ENCODE measurements at regions not wholly inside any gene's neighbourhood (a gene's known extent, or its start where the extent isn't known, plus 50 kb on each side); places are given as distances from the start of the nearest gene placed in this dataset.

- intact Hi-C loops (cut with DNase I) = no loop called here
- H3K4me3 ChIP-seq (ENCODE audit: low read length) = no peak overlapping the region
- H3K4me1 ChIP-seq (ENCODE audit: control insufficient read depth, insufficient read depth, low read length) = no peaks in the 10 kb centered on the region
- ATAC-seq = no peak
- H3K27ac ChIP-seq (ENCODE audit: low read length) = no peak overlapping the region
- no peak for DNase-seq
- H3K9me3 ChIP-seq (ENCODE audit: control insufficient read depth, low read length) = no peaks in the 10 kb centered on the region
- no peaks in the 10 kb centered on the region for H3K27me3 ChIP-seq (ENCODE audit: control insufficient read depth, insufficient read depth)
Measured at GRCh38 chr9:73459817-73460216, 308.2 kb downstream of the ANXA1 start.

DNA sequence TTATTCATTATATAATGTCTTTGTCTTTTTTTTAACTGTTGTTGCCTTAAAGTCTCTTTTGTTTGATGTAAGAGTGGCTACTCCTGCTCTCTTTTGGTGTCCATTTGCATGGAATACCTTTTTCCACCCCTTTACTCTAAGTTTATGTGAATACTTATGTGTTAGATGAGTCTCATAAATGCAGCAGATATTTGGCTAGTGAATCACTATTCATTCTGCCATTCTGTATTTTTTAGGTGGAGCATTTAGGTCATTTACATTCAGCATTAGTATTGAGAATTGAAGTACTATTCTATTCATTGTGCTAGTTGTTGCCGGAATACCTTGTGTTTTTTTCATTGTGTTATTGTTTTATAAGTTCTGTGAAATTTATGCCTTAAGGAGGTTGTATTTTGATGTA lies 317.1 kb downstream of the ANXA1 start:
- 93% methylated on average over 1 of the region's 1 CpG for WGBS
- no peaks in the 10 kb centered on the region for H3K9me3 ChIP-seq (ENCODE audit: control insufficient read depth, low read length)

DNA sequence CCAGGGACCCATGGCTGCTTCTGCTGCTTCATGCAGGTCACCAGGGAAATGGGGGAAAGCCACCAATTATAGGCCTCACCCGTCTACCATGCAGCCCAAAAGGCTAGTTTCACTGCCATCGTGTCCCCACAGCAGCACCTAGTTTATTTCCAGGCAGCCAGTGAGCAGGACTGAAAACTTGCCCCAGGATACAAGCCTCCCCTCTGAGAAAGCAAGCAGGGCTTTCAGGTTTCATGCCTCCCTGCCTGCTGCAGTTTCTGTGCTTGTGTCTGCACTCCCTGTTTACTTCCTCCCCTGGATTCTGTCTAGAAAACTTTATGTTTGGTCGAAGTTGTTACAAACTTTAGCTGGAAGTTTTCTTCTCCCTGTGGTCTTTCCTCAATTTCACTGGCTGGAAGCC lies 319.1 kb downstream of the ANXA1 start:
- Histone ChIP-seq H3K4me1 (ENCODE audit: control insufficient read depth, insufficient read depth, low read length) (no peaks in the 10 kb centered on the region), H3K9me3 (ENCODE audit: control insufficient read depth, low read length) (no peaks in the 10 kb centered on the region), H3K4me3 (ENCODE audit: low read length) (no peak overlapping the region), H3K27me3 (ENCODE audit: control insufficient read depth, insufficient read depth) (no peaks in the 10 kb centered on the region), H3K27ac (ENCODE audit: low read length) (no peak overlapping the region)
- WGBS = 71% methylated on average over 3 of the region's 3 CpGs
- intact Hi-C loops (cut with DNase I) = no loop called here
- ATAC-seq = no peak
- no peak for DNase-seq

More for the DNA sequence above, 317.1 kb downstream of the ANXA1 start:
- ATAC-seq = no peak
- Histone ChIP-seq H3K4me1 (ENCODE audit: control insufficient read depth, insufficient read depth, low read length) (no peaks in the 10 kb centered on the region), H3K27ac (ENCODE audit: low read length) (no peak overlapping the region), H3K4me3 (ENCODE audit: low read length) (no peak overlapping the region), H3K27me3 (ENCODE audit: control insufficient read depth, insufficient read depth) (no peaks in the 10 kb centered on the region)
- DNase-seq = no peak
- intact Hi-C loops (cut with DNase I) = no loop called here

- Histone ChIP-seq H3K27ac (ENCODE audit: low read length) (no peak overlapping the region), H3K4me3 (ENCODE audit: low read length) (no peak overlapping the region), H3K4me1 (ENCODE audit: control insufficient read depth, insufficient read depth, low read length) (no peaks in the 10 kb centered on the region), H3K9me3 (ENCODE audit: control insufficient read depth, low read length) (no peaks in the 10 kb centered on the region), H3K27me3 (ENCODE audit: control insufficient read depth, insufficient read depth) (no peaks in the 10 kb centered on the region)
- intact Hi-C loops (cut with DNase I) = no loop called here
- 81% methylated on average over 14 of the region's 14 CpGs for WGBS
- no peak for DNase-seq
- no peak for ATAC-seq
Measured at GRCh38 chr9:73474002-73474600, 322.4 kb downstream of the ANXA1 start.

DNA sequence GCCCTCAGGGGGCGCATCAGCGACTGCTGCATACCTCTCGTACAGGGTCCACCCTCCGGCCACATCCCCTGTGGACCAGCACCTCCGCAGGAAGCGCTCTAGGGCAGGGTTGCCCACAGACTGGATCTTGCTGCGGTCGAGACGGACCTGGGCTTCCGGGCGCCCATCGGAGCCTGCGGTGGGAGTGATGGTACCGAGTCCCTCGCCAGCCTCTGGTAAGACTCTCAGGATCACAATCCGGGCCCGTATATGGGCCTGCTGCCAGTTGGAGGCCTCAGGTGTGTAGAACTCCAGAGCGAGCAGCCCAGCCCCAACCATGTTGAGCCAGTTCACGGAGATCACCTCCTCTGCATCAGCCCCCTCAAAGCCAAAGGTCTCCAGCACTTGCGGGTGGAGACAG lies 323.0 kb downstream of the ANXA1 start:
- H3K9me3 ChIP-seq (ENCODE audit: control insufficient read depth, low read length) = no peaks in the 10 kb centered on the region
- no peak overlapping the region for H3K27ac ChIP-seq (ENCODE audit: low read length)
- H3K4me3 ChIP-seq (ENCODE audit: low read length) = no peak overlapping the region
- intact Hi-C loops (cut with DNase I) = no loop called here
- no peaks in the 10 kb centered on the region for H3K27me3 ChIP-seq (ENCODE audit: control insufficient read depth, insufficient read depth)
- no peaks in the 10 kb centered on the region for H3K4me1 ChIP-seq (ENCODE audit: control insufficient read depth, insufficient read depth, low read length)
- DNase-seq (peak in 1 of 3 donors; percentile 36), ATAC-seq (peak in 1 of 2 donors; percentile 19)
- 91% methylated on average over 20 of the region's 20 CpGs for WGBS

DNA sequence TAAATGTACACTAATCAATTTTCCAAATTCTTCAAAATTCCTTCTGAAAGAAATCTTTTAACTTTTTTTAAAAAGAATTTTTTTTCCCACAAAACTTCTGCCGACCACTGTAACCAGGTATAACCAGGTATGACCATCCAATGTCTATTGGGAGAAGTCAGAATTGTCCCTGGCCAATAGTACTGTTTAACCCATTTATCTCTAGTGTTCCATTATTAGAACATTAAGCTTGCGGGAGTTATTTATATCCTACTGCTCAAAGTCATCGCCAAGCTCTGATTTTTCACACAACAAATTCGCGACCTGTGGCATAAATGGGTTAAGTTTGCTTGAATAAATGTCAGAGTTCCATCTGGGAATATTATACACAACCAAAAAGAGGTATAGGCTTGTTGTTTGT lies 343.2 kb downstream of the ANXA1 start:
- intact Hi-C loops (cut with DNase I) = no loop called here
- Histone ChIP-seq H3K9me3 (ENCODE audit: control insufficient read depth, low read length) (no peaks in the 10 kb centered on the region), H3K27me3 (ENCODE audit: control insufficient read depth, insufficient read depth) (no peaks in the 10 kb centered on the region), H3K4me1 (ENCODE audit: control insufficient read depth, insufficient read depth, low read length) (no peaks in the 10 kb centered on the region), H3K27ac (ENCODE audit: low read length) (no peak overlapping the region), H3K4me3 (ENCODE audit: low read length) (no peak overlapping the region)
- 73% methylated on average over 5 of the region's 5 CpGs for WGBS
- no peak for ATAC-seq
- DNase-seq = no peak

GRCh38 chr9:73497796-73498195 lies 346.1 kb downstream of the ANXA1 start:
- WGBS = 49% methylated on average over 2 of the region's 2 CpGs
- intact Hi-C loops (cut with DNase I) = no loop called here
- H3K4me3 ChIP-seq (ENCODE audit: low read length) = no peak overlapping the region
- H3K27me3 ChIP-seq (ENCODE audit: control insufficient read depth, insufficient read depth) = no peaks in the 10 kb centered on the region
- H3K9me3 ChIP-seq (ENCODE audit: control insufficient read depth, low read length) = no peaks in the 10 kb centered on the region
- no peaks in the 10 kb centered on the region for H3K4me1 ChIP-seq (ENCODE audit: control insufficient read depth, insufficient read depth, low read length)
- ATAC-seq (no peak), DNase-seq (no peak)
- no peak overlapping the region for H3K27ac ChIP-seq (ENCODE audit: low read length)

- intact Hi-C loops (cut with DNase I) = no loop called here
Measured at GRCh38 chr9:73515216-73515615, 363.6 kb downstream of the ANXA1 start.

DNA sequence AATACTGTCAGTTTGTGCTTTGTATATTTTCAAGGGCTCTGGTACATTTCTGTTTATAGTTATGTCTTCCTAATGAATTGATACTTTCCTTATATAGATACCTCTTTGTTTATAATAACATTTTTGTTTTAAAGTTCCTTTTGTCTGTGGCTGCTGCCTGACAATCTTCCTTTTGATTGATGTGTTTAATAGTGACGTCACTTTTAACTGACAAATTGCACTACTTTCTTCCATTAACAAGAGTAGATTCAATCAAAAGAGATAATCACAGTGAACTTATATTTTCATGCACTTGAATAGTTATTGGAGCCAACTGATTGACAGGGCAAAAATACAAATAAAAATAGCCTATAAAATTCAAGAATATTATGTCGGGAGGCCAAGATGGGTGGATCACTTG lies 371.7 kb downstream of the ANXA1 start:
- H3K9me3 ChIP-seq (ENCODE audit: control insufficient read depth, low read length) = no peaks in the 10 kb centered on the region
- no peak overlapping the region for H3K27ac ChIP-seq (ENCODE audit: low read length)
- H3K27me3 ChIP-seq (ENCODE audit: control insufficient read depth, insufficient read depth) = no peaks in the 10 kb centered on the region
- no peak for DNase-seq
- intact Hi-C loops (cut with DNase I) = no loop called here
- no peak overlapping the region for H3K4me3 ChIP-seq (ENCODE audit: low read length)
- ATAC-seq = no peak
- WGBS = 81% methylated on average over 2 of the region's 2 CpGs
- no peaks in the 10 kb centered on the region for H3K4me1 ChIP-seq (ENCODE audit: control insufficient read depth, insufficient read depth, low read length)

More at GRCh38 chr9:73515216-73515615, 363.6 kb downstream of the ANXA1 start:
- no peaks in the 10 kb centered on the region for H3K4me1 ChIP-seq (ENCODE audit: control insufficient read depth, insufficient read depth, low read length)
- H3K27me3 ChIP-seq (ENCODE audit: control insufficient read depth, insufficient read depth) = no peaks in the 10 kb centered on the region
- ATAC-seq (no peak), DNase-seq (no peak)
- H3K27ac ChIP-seq (ENCODE audit: low read length) = no peak overlapping the region
- 46% methylated on average over 4 of the region's 4 CpGs for WGBS
- no peaks in the 10 kb centered on the region for H3K9me3 ChIP-seq (ENCODE audit: control insufficient read depth, low read length)
- H3K4me3 ChIP-seq (ENCODE audit: low read length) = no peak overlapping the region

GRCh38 chr9:73525350-73525749 lies 373.7 kb downstream of the ANXA1 start:
- Histone ChIP-seq H3K4me3 (ENCODE audit: low read length) (no peak overlapping the region), H3K27me3 (ENCODE audit: control insufficient read depth, insufficient read depth) (no peaks in the 10 kb centered on the region), H3K27ac (ENCODE audit: low read length) (no peak overlapping the region), H3K9me3 (ENCODE audit: control insufficient read depth, low read length) (no peaks in the 10 kb centered on the region), H3K4me1 (ENCODE audit: control insufficient read depth, insufficient read depth, low read length) (no peaks in the 10 kb centered on the region)
- ATAC-seq = no peak
- no peak for DNase-seq
- intact Hi-C loops (cut with DNase I) = no loop called here
- WGBS = 80% methylated on average over 1 of the region's 1 CpG

- H3K4me1 ChIP-seq (ENCODE audit: control insufficient read depth, insufficient read depth, low read length) = no peaks in the 10 kb centered on the region
- no peaks in the 10 kb centered on the region for H3K9me3 ChIP-seq (ENCODE audit: control insufficient read depth, low read length)
- H3K27ac ChIP-seq (ENCODE audit: low read length) = no peak overlapping the region
- 67% methylated on average over 1 of the region's 1 CpG for WGBS
- no peak overlapping the region for H3K4me3 ChIP-seq (ENCODE audit: low read length)
- intact Hi-C loops (cut with DNase I) = no loop called here
- H3K27me3 ChIP-seq (ENCODE audit: control insufficient read depth, insufficient read depth) = no peaks in the 10 kb centered on the region
- ATAC-seq (no peak), DNase-seq (no peak)
Measured at GRCh38 chr9:73527521-73527920, 375.9 kb downstream of the ANXA1 start.

- no peak for ATAC-seq
- H3K4me1 ChIP-seq (ENCODE audit: control insufficient read depth, insufficient read depth, low read length) = no peaks in the 10 kb centered on the region
- 86% methylated on average over 4 of the region's 4 CpGs for WGBS
- H3K4me3 ChIP-seq (ENCODE audit: low read length) = no peak overlapping the region
- no peaks in the 10 kb centered on the region for H3K9me3 ChIP-seq (ENCODE audit: control insufficient read depth, low read length)
- no peak overlapping the region for H3K27ac ChIP-seq (ENCODE audit: low read length)
- no peaks in the 10 kb centered on the region for H3K27me3 ChIP-seq (ENCODE audit: control insufficient read depth, insufficient read depth)
- no peak for DNase-seq
- intact Hi-C loops (cut with DNase I) = no loop called here
Measured at GRCh38 chr9:73528926-73529325, 377.3 kb downstream of the ANXA1 start.

Data from right cardiac atrium (tissue), 5 donors.